ENCODE measurements at regions not wholly inside any gene's neighbourhood (a gene's known extent, or its start where the extent isn't known, plus 50 kb on each side); places are given as distances from the start of the nearest gene placed in this dataset.
A peak's percentile ranks its signal among the peaks of the same experiment; 100 is the strongest.

DNA sequence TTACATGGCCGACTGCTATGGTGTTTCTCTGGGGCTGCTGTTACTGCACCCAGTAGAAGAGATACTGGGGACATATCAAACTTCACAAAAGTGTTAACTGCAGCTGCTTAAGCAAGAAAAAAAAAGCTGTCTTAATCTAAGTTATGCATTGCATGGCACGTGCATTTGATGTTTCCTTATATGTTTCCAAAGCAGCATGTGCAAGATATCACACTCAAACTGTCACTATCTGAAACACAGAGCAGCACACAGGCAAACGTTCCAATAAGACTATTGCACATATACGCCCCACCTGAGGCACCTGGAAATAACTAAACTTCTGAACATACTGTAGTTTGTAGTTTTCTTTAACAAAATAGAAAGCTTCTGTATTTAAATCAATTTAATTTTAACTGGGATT, 671.4 kb upstream of the ADGRL2 start:
- Mint-ChIP-seq H3K4me1 (ENCODE audit: low read depth) (peaks cover 10% of the 10 kb centered on the region; the same call in 1 of the 2 replicates), H3K27ac (no peak overlapping the region), H3K36me3 (ENCODE audit: low read depth) (no peaks in the 10 kb centered on the region), H3K27me3 (ENCODE audit: insufficient read depth) (no peaks in the 10 kb centered on the region), H3K4me3 (no peak overlapping the region), H3K9me3 (no peaks in the 10 kb centered on the region)
- TF ChIP-seq, protein P1, sequence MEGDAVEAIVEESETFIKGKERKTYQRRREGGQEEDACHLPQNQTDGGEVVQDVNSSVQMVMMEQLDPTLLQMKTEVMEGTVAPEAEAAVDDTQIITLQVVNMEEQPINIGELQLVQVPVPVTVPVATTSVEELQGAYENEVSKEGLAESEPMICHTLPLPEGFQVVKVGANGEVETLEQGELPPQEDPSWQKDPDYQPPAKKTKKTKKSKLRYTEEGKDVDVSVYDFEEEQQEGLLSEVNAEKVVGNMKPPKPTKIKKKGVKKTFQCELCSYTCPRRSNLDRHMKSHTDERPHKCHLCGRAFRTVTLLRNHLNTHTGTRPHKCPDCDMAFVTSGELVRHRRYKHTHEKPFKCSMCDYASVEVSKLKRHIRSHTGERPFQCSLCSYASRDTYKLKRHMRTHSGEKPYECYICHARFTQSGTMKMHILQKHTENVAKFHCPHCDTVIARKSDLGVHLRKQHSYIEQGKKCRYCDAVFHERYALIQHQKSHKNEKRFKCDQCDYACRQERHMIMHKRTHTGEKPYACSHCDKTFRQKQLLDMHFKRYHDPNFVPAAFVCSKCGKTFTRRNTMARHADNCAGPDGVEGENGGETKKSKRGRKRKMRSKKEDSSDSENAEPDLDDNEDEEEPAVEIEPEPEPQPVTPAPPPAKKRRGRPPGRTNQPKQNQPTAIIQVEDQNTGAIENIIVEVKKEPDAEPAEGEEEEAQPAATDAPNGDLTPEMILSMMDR (IDR thresholded peaks at IDR 0.05): no peak
- DNase-seq: no peak

- no peak overlapping the region for H3K4me3 Mint-ChIP-seq
- no peaks in the 10 kb centered on the region for H3K9me3 Mint-ChIP-seq
- no peaks in the 10 kb centered on the region for H3K27me3 Mint-ChIP-seq (ENCODE audit: insufficient read depth)
- TF ChIP-seq, protein P1 (IDR thresholded peaks at IDR 0.05): no peak
- no peaks in the 10 kb centered on the region for H3K36me3 Mint-ChIP-seq (ENCODE audit: low read depth)
- no peak for DNase-seq
- no peak overlapping the region for H3K27ac Mint-ChIP-seq
- peaks cover 10% of the 10 kb centered on the region; the same call in 1 of the 2 replicates for H3K4me1 Mint-ChIP-seq (ENCODE audit: low read depth)
Measured at GRCh38 chr1:81128079-81128478, 672.7 kb upstream of the ADGRL2 start.

- TF ChIP-seq, protein P1 (IDR thresholded peaks at IDR 0.05): no peak
- peak; percentile 38 for DNase-seq
- Mint-ChIP-seq H3K27me3 (ENCODE audit: insufficient read depth) (no peaks in the 10 kb centered on the region), H3K4me3 (no peak overlapping the region), H3K27ac (no peak overlapping the region), H3K4me1 (ENCODE audit: low read depth) (peaks cover 10% of the 10 kb centered on the region; the same call in 1 of the 2 replicates), H3K9me3 (no peaks in the 10 kb centered on the region), H3K36me3 (ENCODE audit: low read depth) (no peaks in the 10 kb centered on the region)
Measured at GRCh38 chr1:81126989-81127581, 673.6 kb upstream of the ADGRL2 start.

- no peak overlapping the region for H3K27ac Mint-ChIP-seq
- H3K27me3 Mint-ChIP-seq (ENCODE audit: insufficient read depth): no peaks in the 10 kb centered on the region
Measured at GRCh38 chr1:81125672-81126071, 675.1 kb upstream of the ADGRL2 start.

GRCh38 chr1:81121306-81121705, 679.4 kb upstream of the ADGRL2 start:
- no peak for DNase-seq
- Mint-ChIP-seq H3K36me3 (ENCODE audit: low read depth) (no peaks in the 10 kb centered on the region), H3K27ac (no peak overlapping the region), H3K4me3 (no peak overlapping the region), H3K9me3 (no peaks in the 10 kb centered on the region), H3K4me1 (ENCODE audit: low read depth) (peaks cover 7% of the 10 kb centered on the region), H3K27me3 (ENCODE audit: insufficient read depth) (no peaks in the 10 kb centered on the region; the same call in 1 of the 2 replicates)
- TF ChIP-seq, protein P1 (IDR thresholded peaks at IDR 0.05): no peak

More at GRCh38 chr1:81125672-81126071, 675.1 kb upstream of the ADGRL2 start:
- TF ChIP-seq, protein P1 (IDR thresholded peaks at IDR 0.05): no peak
- DNase-seq: no peak
- no peaks in the 10 kb centered on the region for H3K36me3 Mint-ChIP-seq (ENCODE audit: low read depth)
- no peak overlapping the region for H3K4me3 Mint-ChIP-seq
- H3K4me1 Mint-ChIP-seq (ENCODE audit: low read depth): peaks cover 10% of the 10 kb centered on the region; the same call in 1 of the 2 replicates
- H3K9me3 Mint-ChIP-seq: no peaks in the 10 kb centered on the region

All from HFFc6 (cell line).